Calu3 (cell line): ENCODE measurements at regions not wholly inside any gene's neighbourhood (a gene's known extent, or its start where the extent isn't known, plus 50 kb on each side); places are given as distances from the start of the nearest gene placed in this dataset.

Experiments used
- BruUV-seq: library from RNA; stranded (reverse); fragments of 400-500 nt; replicated peaks from 2 replicates; lab custom pipeline; 2021; lab: Mats Ljungman, UMichigan
- CTCF ChIA-PET: fragments of 300-600 bp; sonication (Branson Sonifier 250); formaldehyde crosslinking; loops from one replicate; lab custom pipeline; 2022; ENCODE audit warnings: antibody characterized with exemption; lab: Charles Lee
- DNase-seq: peaks from one replicate; pipeline ENCODE4 v3.0.0; 2022
- H3K27ac Mint-ChIP-seq: one replicate; pipeline ENCODE4 v1.8.0; 2022; ENCODE audit warnings: mixed read lengths; ENCODE audit not compliant: unreplicated experiment
- H3K27me3 Mint-ChIP-seq: one replicate; pipeline ENCODE4 v1.8.0; 2022; ENCODE audit warnings: mixed read lengths; ENCODE audit not compliant: unreplicated experiment
- H3K36me3 Mint-ChIP-seq: one replicate; pipeline ENCODE4 v1.8.0; 2022; ENCODE audit warnings: mild to moderate bottlenecking, moderate library complexity, mixed read lengths; ENCODE audit not compliant: insufficient read depth, unreplicated experiment
- H3K4me1 Mint-ChIP-seq: one replicate; pipeline ENCODE4 v1.8.0; 2022; ENCODE audit warnings: mild to moderate bottlenecking, low read depth, mixed read lengths; ENCODE audit not compliant: unreplicated experiment
- H3K4me3 Mint-ChIP-seq: one replicate; pipeline ENCODE4 v1.8.0; 2022; ENCODE audit warnings: mild to moderate bottlenecking, low read depth, moderate library complexity, mixed read lengths; ENCODE audit not compliant: unreplicated experiment
- H3K9me3 Mint-ChIP-seq: one replicate; pipeline ENCODE4 v1.8.0; 2022; ENCODE audit warnings: low read depth, mixed read lengths; ENCODE audit not compliant: unreplicated experiment
- intact Hi-C: fragments of 100-400 bp; cut with micrococcal nuclease; formaldehyde crosslinking; loops from one replicate; pipeline ENCODE4 v1.10.0; 2022; ENCODE audit not compliant: unreplicated experiment
- TF ChIP-seq, protein P1 (sequence below): fragments of 200-600 bp; IDR thresholded peaks from one replicate; pipeline ENCODE4 v1.8.0; 2022; ENCODE audit warnings: antibody characterized with exemption; ENCODE audit not compliant: unreplicated experiment

DNA sequence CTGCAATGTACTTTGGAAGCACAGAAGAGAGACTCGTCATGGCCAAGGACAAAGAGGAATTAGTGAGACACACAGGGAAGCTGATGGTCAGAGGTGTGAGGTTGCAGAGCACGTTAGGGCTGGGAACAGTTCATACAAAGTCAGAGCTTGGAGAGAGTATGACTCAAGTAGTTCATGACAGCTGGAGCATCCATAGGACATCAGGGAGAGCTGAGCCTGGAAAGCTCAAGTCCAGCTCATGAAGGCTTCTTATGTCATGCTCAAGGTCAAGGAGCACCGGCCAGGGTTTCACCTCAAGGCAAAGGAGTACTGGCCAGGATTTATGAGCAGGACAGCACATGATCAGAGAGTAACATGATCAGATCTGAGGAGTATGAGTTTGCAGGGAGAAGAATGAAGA lies 64.6 kb upstream of the CHST1 start:
- Mint-ChIP-seq H3K4me3 (no peak overlapping the region), H3K4me1 (no peaks in the 10 kb centered on the region), H3K27ac (no peak overlapping the region), H3K9me3 (no peaks in the 10 kb centered on the region), H3K27me3 (peaks cover 77% of the 10 kb centered on the region), H3K36me3 (no peaks in the 10 kb centered on the region)
- CTCF ChIA-PET, result no interaction called here
- TF ChIP-seq, protein P1, sequence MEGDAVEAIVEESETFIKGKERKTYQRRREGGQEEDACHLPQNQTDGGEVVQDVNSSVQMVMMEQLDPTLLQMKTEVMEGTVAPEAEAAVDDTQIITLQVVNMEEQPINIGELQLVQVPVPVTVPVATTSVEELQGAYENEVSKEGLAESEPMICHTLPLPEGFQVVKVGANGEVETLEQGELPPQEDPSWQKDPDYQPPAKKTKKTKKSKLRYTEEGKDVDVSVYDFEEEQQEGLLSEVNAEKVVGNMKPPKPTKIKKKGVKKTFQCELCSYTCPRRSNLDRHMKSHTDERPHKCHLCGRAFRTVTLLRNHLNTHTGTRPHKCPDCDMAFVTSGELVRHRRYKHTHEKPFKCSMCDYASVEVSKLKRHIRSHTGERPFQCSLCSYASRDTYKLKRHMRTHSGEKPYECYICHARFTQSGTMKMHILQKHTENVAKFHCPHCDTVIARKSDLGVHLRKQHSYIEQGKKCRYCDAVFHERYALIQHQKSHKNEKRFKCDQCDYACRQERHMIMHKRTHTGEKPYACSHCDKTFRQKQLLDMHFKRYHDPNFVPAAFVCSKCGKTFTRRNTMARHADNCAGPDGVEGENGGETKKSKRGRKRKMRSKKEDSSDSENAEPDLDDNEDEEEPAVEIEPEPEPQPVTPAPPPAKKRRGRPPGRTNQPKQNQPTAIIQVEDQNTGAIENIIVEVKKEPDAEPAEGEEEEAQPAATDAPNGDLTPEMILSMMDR, result no peak
- no TSS peak for BruUV-seq
- DNase-seq, result no peak
- intact Hi-C loops, result no loop called here

DNA sequence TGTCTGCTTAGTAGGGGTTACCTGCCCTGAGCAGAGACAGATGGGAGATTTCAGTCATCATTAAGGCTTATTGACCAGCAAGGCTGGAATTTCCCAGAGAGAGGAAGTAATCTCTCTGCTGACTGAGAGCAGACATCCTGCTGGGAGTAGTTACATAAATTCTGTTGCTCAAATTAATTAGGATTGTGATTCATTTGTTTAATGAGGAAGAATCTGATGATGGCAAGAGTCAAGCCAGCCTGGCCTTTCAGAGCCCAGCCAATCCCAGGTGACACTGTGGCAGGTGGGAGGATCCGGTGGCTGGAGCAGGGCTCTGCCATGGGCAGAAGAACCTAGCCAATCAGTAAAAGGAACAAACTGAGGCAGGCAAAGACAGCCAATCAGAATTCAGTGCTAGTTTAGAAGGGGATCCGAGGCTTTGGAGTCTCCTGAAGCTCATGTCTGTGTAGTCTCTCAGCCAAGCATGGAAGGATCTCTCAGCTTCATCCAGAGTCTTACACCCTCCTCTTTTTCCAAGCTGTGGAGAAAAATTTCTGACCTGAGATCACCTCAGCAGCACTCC lies 61.2 kb upstream of the CHST1 start:
- BruUV-seq, result no TSS peak
- no peak overlapping the region for H3K27ac Mint-ChIP-seq
- CTCF ChIA-PET, result no interaction called here
- H3K4me1 Mint-ChIP-seq, result no peaks in the 10 kb centered on the region
- H3K9me3 Mint-ChIP-seq, result no peaks in the 10 kb centered on the region
- DNase-seq, result no peak
- H3K4me3 Mint-ChIP-seq, result no peak overlapping the region
- intact Hi-C loops, result no loop called here
- TF ChIP-seq, protein P1, result no peak
- H3K27me3 Mint-ChIP-seq, result peaks cover 76% of the 10 kb centered on the region
- no peaks in the 10 kb centered on the region for H3K36me3 Mint-ChIP-seq

DNA sequence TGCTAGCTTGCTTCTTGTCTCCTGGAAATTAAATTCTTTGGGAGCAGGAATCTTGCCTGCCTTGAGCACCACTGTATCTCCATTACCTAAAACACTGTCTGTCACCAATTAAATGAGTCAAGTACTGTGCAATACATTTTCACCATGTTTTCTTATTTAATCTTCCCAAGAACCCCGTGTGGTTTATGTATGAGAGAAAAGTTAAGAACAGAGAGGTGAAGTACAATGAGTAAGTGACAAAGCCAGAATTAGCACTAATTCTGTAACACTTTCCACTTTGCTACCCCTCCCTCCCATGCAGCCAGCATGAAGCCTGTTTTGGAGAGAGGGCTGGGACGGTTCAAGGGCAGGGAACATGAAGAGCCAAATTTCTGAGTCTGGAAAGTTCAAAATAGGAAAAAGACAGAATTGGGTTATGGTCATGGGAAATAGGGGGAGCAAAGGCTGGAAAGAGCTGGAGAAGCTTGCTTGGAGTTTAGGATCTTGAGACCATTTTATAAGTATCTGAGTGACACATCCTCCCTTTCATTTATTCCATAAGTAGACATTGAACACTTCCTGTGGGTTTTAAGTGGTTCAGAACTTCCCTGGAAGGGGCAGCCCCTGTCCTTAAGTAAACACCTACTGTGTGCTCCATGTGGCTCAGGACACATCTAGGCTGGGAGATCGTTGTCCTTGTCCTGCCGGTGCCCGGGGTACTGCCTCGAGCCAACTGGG lies 60.5 kb upstream of the CHST1 start:
- Mint-ChIP-seq H3K27ac (no peak overlapping the region), H3K36me3 (no peaks in the 10 kb centered on the region), H3K4me3 (no peak overlapping the region), H3K4me1 (no peaks in the 10 kb centered on the region), H3K27me3 (peaks cover 76% of the 10 kb centered on the region), H3K9me3 (no peaks in the 10 kb centered on the region)
- no peak for DNase-seq
- CTCF ChIA-PET, result no interaction called here
- TF ChIP-seq, protein P1, result no peak
- intact Hi-C loops, result no loop called here
- no TSS peak for BruUV-seq

DNA sequence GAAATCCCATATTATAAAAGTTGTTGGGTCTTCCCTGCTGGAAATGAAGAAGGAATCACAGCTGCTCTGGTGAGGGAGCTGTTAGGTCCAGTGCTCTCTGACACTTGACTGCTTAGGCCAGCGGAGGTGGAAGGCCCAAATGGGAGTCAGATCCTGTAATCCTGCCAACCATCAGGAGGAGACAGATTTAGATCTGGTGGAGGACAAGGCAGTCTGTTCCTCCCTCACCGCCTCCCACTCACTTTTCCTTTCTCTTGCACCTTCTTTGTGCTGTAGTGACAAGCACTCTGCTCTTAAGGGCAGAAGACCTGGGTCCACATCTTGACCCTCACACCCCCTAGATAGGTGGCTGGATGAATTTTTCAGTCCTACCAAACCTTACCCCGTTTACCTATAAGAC lies 59.7 kb upstream of the CHST1 start:
- Mint-ChIP-seq H3K27ac (no peak overlapping the region), H3K36me3 (no peaks in the 10 kb centered on the region), H3K9me3 (no peaks in the 10 kb centered on the region), H3K27me3 (peaks cover 69% of the 10 kb centered on the region), H3K4me1 (no peaks in the 10 kb centered on the region), H3K4me3 (no peak overlapping the region)
- DNase-seq, result no peak
- intact Hi-C loops, result no loop called here
- TF ChIP-seq, protein P1, result no peak
- CTCF ChIA-PET, result no interaction called here
- no TSS peak for BruUV-seq
